Left hindlimb (tissue), 1 donor: ENCODE measurements at regions not wholly inside any gene's neighbourhood (a gene's known extent, or its start where the extent isn't known, plus 50 kb on each side); places are given as distances from the start of the nearest gene placed in this dataset.

Experiments
- DNase-seq: peaks from one replicate; pipeline ENCODE4 v3.0.0-alpha.2; 2018

DNA sequence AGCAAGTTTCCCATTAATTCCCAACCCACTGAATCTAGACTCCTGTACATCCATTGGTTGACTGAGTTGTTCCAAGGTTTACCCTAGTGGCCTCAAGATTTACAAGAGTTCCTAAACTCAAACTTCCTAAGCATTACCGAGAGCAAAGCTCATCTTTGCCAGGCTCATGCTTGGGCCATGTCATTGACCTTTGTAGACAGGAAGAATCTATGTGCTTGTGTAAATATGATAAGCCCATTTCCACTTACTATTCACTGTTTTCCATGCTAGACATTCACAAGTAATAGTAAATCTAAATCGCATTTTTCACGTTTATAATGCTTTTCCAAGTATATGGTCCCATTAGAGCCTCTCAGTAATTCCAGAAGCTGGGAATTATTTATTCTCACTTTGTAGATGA lies 534.5 kb upstream of the CLINT1 start:
- DNase-seq, result no peak

DNA sequence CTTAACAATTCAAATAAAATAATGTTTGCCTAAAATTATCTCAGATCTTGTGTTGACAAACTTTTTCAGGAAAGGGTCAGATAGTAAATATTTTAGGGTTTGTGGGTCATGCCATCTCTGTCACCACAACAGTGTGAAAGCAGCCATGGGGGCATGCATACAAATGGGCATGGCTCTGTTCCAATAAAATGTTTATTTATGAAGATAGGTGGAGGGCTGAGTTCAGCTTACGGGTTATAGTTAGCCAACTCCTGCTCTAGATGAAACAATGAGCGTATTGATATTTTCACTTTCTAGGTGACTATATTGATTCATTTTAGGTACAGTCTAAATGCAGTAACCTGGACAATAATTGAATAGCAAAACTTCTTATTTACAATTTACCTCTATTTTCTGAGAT lies 533.8 kb upstream of the CLINT1 start:
- DNase-seq, result no peak

GRCh38 chr5:158390577-158390976 lies 531.6 kb upstream of the CLINT1 start:
- DNase-seq, result no peak

DNA sequence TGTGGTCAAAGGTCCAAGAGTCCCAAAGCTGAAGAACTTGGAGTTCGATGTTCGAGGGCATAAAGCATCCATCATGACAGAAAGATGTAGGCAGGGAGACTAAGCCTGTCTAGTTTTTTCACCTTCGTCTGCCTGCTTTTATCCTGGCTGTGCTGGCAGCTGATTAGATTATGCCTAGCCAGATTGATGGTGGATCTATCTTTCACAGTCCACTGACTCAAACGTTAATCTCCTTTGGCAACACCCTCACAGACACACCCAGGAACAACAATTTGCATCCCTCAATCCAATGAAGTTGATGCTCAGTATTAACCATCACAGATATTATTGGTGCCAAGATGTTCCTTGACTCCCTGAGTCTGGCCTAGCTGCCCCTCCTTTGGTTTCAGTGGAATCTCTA lies 530.8 kb upstream of the CLINT1 start:
- DNase-seq, result no peak

DNA sequence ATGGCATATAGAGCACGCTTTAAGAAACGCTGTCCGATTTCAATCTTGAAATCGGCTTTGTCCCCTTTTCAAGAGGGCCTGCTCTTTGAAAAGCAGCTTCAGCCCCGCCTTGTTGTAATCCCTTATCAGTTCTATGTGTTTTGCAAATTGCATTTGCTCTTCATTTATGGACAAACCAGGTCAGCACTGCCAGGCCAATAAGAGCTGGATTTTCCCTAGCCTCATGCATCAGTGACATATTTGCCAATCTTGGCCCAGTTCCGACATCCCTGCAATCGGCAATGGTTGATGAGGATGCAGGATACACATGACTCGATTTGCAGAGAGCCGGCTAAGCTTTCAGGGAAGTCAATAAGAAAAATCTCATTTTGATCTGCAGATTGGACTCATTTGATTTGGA lies 529.1 kb upstream of the CLINT1 start:
- DNase-seq, result no peak

DNA sequence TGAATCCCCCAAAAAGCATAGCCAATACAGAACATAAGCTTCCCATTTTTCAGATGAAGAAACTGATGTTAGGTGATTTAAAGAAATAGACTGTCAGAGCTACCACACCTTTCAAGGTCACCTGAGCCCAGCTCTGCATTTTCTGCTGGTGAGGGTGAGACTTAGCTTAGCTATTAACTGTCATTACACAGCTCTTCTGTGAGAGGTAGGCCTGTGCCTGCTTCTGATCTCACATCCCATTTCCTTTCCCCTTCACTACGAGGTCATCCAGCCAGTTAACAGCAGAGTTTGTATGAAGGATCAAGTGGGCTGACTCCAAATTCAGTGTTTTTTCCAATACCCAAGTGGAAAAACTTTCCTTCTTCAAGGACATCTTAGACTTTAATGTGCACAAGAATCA lies 528.6 kb upstream of the CLINT1 start:
- DNase-seq, result no peak

DNA sequence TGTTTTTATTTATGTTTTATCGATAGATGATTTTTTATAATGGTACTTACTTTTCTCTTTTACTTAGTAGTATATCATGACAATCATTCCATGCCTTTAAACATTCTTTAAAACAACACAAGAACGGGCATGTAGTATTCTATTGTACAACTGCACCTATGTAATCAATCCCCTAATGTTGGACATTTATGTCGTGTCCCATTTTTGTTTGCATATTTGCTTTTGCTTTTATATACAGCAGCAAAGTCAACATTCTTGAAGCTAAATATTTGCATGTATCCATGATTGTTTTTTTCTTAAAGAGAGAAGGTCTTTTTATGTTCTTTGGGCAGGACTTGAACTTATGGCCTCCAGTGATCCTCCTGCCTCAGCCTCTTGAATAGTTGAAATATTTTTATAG lies 527.0 kb upstream of the CLINT1 start:
- no peak for DNase-seq

GRCh38 chr5:158384535-158385481 lies 525.9 kb upstream of the CLINT1 start:
- DNase-seq, result no peak

DNA sequence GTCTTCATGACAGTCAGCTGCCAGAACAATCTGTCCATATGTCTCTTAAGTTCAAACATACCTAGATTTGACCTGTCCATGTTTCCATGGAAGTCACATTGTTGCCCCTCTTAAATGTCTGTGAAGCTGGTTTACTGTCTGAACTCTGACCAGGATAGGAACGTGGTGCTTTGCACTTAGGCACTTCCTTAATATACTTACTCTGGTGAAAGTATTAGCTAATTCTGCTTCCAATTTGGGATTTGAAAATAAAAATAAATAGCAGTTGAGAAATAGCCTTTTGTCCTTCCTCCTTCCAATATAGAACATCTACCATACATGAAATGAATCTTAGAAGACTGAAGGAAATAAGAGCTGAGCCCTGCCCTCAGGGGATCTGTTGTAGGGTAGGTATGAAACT lies 524.5 kb upstream of the CLINT1 start:
- no peak for DNase-seq

- peak; percentile 76 for DNase-seq
These were observed 523.5 kb upstream of the CLINT1 start for GRCh38 chr5:158382473-158382872.

DNA sequence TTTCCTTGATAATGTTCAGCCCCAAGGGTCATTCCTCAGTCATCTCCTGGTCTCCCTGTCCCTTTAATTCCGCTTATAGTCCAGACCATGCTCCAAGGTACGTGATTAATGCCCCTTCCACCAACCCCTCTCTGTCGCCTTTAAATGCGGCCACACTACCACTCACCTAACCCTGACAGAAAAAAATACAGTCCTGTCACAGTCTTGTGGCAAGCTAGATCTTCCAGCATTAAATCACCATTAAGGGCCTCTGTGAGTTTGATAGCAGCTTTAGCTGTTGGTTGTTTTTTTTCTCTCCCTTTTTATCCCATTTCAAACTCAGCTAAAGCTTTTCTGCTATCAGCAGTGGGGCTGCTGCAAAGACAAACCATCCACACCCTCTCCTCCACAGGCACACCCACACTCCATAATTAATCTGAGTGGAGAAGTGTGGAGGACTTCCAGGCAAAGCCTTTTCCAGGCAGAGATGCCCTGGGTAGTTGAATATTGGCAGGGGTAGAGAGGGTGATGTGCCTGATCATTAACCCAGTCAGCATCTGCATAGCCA lies 522.7 kb upstream of the CLINT1 start:
- no peak for DNase-seq

- no peak for DNase-seq
These were observed 521.7 kb upstream of the CLINT1 start for GRCh38 chr5:158380661-158381060.

DNA sequence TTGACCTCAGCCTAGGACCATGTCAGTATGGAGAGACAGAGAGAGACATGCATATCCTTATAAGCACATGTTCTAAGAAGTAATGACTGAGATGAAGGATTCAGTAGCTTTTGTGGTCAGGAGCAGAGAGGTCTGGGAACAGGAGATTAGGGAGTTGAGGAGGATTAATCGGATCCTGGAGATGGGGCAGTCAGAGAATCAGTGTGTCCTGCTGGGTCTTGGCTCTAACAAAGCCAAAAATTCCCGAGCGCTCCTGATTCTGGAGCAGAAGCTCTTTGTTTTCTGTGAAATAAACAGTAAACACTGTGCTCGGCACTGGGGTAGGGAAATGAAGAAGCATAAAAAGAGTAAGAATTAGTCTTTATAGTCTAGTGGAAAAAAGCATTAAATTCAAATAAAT lies 520.0 kb upstream of the CLINT1 start:
- DNase-seq, result no peak

- no peak for DNase-seq
These were observed 517.7 kb upstream of the CLINT1 start for GRCh38 chr5:158376679-158377078.

GRCh38 chr5:158375531-158375930 lies 516.6 kb upstream of the CLINT1 start:
- no peak for DNase-seq

DNA sequence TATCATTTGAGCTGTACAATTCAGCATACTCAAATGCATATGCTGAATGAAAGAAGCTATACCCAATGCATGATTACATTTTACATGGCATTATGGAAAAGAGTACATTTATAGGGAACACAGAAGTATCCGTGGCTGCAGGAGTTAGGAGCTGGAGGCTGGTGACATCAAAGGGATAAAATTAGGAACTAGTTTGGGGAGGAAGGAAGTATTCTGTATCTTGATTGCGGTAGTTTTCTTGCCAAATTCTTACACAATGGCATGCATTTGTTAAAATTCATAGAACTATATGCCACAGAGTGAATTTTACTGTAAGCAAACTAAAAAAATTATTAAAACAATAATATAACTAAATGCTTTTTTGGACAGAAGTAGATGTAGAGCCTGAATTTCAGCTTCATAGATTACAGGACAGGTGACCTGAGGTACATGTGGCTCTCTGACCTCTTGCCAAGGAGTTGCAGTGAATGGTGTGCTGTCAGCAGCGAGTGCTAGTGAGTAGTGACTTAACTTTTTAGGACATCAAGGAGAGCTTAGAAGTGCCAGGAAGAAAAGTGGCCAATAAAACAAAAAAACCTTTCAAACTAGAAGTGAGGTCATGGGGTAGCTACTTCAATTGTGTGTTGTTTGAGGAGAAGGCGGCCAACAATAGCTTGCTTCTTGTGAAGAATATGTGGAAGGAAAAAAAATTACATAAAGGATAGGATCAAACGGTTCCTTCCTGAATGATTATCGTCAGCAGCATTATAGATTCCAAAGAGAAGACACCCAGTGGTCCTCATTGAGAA lies 514.9 kb upstream of the CLINT1 start:
- DNase-seq, result no peak

GRCh38 chr5:158369241-158369640 lies 510.3 kb upstream of the CLINT1 start:
- DNase-seq, result no peak

GRCh38 chr5:158368686-158369085 lies 509.7 kb upstream of the CLINT1 start:
- DNase-seq, result no peak

DNA sequence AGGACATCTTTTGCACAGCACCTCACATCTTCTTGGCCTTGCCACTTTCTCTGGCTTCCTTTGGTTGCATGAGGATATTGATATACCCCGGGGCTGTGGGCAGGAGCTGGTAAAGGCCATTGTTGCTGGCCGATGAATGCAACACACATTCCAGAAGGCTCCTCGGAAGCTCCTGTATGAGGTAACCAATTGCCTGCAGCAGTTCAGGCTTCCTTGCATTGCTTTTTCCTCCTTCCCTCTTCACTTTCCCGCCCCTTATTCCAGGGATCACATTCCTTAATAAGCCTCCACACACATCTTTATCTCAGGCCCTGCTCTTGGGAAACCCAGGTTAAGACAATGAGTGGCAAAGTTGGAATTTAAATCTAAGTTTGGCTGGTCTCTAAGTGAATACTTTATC lies 505.4 kb upstream of the CLINT1 start:
- DNase-seq, result no peak

- no peak for DNase-seq
These were observed 496.0 kb upstream of the CLINT1 start for GRCh38 chr5:158354958-158355357.

DNA sequence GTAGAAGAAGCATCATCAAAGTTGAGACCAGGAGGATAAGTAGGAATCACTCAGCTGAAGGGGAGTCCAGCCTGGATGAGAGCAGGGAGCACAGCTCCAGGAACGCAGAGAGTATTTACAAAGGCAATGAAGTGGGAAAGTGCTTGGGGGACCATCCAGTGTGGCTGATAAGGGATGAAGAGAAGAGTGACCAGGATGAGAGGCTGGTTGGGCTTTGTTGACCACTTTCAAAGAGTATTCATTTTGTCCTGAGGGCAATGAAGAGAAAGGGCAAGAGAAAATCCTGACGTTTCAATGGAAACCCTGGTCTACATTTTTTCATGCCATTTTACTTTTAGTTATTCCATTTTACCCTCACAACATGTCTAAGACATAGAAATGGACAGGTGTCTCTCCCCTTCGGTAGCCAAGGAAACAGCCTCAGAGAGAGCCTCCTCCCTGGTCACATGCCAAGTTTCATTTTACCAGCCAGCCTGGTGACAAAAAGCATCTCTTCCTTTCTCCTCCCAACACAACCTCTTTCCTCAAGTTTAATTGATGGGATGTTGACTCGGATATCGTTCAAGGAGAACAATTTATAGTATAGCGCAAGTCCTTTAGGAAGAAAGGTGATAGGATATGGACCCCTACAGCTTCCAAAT lies 492.7 kb upstream of the CLINT1 start:
- DNase-seq, result no peak

DNA sequence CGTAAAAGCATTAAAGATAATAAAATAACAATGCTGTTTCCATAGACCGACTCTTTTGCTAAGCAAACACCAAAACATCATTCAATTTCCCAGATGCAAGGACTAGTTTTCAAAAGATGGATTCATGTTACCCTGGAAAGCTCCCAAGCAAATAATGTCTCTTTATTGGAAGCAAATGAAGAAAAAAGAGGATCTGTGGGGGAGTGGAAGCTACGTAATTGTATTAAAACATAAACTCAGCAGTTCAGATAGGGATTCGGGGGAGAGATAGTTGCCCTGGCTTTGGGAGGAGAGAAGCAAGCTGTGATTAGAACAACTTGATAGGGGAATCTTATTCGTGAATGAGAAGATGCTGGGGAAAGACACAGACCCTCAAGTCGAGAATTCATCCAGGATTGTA lies 491.0 kb upstream of the CLINT1 start:
- no peak for DNase-seq

DNA sequence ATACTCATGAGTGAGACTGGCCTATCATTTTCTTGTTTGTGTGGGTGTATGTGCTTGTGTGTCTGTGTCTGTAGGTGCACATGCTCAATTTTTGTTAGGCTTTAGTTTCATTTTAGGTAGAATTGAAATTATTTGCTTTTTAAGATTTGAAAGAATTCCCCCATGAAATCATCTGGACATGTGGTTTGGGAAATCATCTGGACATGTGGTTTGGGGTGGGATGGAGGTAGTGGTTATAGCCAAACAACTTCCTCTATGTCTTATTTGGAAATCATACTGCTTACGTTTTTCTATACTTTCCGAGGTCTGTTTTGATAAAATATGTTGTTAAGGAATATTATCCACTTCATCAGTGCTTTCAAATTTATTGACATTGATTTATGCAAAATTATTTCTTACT lies 485.4 kb upstream of the CLINT1 start:
- no peak for DNase-seq
